ENCODE measurements at regions not wholly inside any gene's neighbourhood (a gene's known extent, or its start where the extent isn't known, plus 50 kb on each side); places are given as distances from the start of the nearest gene placed in this dataset.

GRCh38 chr7:123341102-123341501 is 141.3 kb upstream of the SLC13A1 start:
- TF ChIP-seq CTCF (IDR thresholded peaks at IDR 0.05 in 2 of 3, conservative IDR thresholded peaks at IDR 0.05 in 1 of 3; ENCODE audit: insufficient read depth in 2 of 3, low read depth in 1 of 3, low read length in 3 of 3) (no peak), CEBPB (tag; IDR thresholded peaks at IDR 0.05) (no peak), SPI1 (IDR thresholded peaks at IDR 0.05; ENCODE audit: borderline replicate concordance, low read depth, low read length) (no peak), POLR2AphosphoS5 (IDR thresholded peaks at IDR 0.05; ENCODE audit: control insufficient read depth, insufficient read depth, low read depth, low read length) (no peak), CBX2 (IDR thresholded peaks at IDR 0.05; ENCODE audit: insufficient read depth, low read length, poor library complexity, severe bottlenecking) (no peak)
